Heart right ventricle (tissue), 16 donors: ENCODE measurements at regions not wholly inside any gene's neighbourhood (a gene's known extent, or its start where the extent isn't known, plus 50 kb on each side); places are given as distances from the start of the nearest gene placed in this dataset.
"Not testable (repeated sequence)": the region's sequence is repeated elsewhere in the genome, so short reads cannot be mapped to it uniquely, and the experiment has no call there.

ENCODE experiments used
- ATAC-seq, 8 donors: fragments of 200-7000 bp; cut with Tn5 transposase; one replicate each; pipeline ENCODE4 v1.9.1; 2020; ENCODE audit warnings: mild to moderate bottlenecking in 8 of 8, moderate library complexity in 8 of 8, moderate number of reproducible peaks in 1 of 8
- DNase-seq, 2 donors: peaks; one replicate each; pipeline ENCODE4 v3.0.0-alpha.2; 2020
- H3K27ac ChIP-seq, 10 donors: fragments of 200-600 bp; sonication (generic) in 2 of 10; one replicate each; pipeline versions ENCODE4 v1.5.0 to v1.8.0; 2020 to 2022; ENCODE audit warnings: mild to moderate bottlenecking in 3 of 10
- H3K27me3 ChIP-seq, 7 donors: fragments of 200-600 bp; one replicate each; pipeline ENCODE4 v1.8.0; 2021 to 2022; ENCODE audit warnings: mild to moderate bottlenecking in 2 of 7
- H3K36me3 ChIP-seq, 9 donors: fragments of 200-600 bp; sonication (generic) in 1 of 9; one replicate each; pipeline versions ENCODE4 v1.5.0 to v1.8.0; 2020 to 2022; ENCODE audit warnings: mild to moderate bottlenecking in 2 of 9
- H3K4me1 ChIP-seq, 9 donors: fragments of 200-600 bp; sonication (generic) in 1 of 9; one replicate each; pipeline versions ENCODE4 v1.5.0 to v1.8.0; 2020 to 2022; ENCODE audit warnings: mild to moderate bottlenecking in 4 of 9
- H3K4me3 ChIP-seq, 10 donors: fragments of 200-600 bp; sonication (generic) in 2 of 10; one replicate each; pipeline versions ENCODE4 v1.5.0 to v1.8.0; 2020 to 2022; ENCODE audit warnings: mild to moderate bottlenecking in 7 of 10, moderate library complexity in 2 of 10
- H3K9me3 ChIP-seq, 11 donors: fragments of 200-600 bp in 10 of 11; sonication (generic) in 2 of 11; one replicate each; pipeline versions ENCODE4 v1.5.0 to v1.8.0; 2013 to 2022; ENCODE audit warnings: mild to moderate bottlenecking in 2 of 11, control low read depth in 1 of 11, moderate library complexity in 1 of 11
- WGBS, 2 donors: extraction: QIAGEN DNeasy Blood & Tissue Kit; methylation state at CpG; one replicate each; pipeline ENCODE4 v1.1.7; 2013; ENCODE audit warnings: inconsistent platforms in 1 of 2; 5-methylcytosine and 5-hydroxymethylcytosine counted together
- intact Hi-C, 10 donors: fragments of 100-400 bp; cut with DNase I; formaldehyde crosslinking; loops; one replicate each; pipeline versions ENCODE4 v1.11.1 to v1.14.2; 2022
- TF ChIP-seq, protein P1 (sequence below), 9 donors: fragments of 200-600 bp; sonication (generic) in 2 of 9; IDR thresholded peaks; one replicate each; pipeline versions ENCODE4 v1.5.0 to v1.8.0; 2021 to 2022; ENCODE audit warnings: antibody characterized with exemption in 9 of 9, mild to moderate bottlenecking in 5 of 9, moderate library complexity in 1 of 9
- donor health status: Arrhythmogenic right ventricular cardiomyopathy.
- donor health status: ischemic (EF 13 %, LVEDD 7.1; RV severe dilation, severe dysfunction).
- donor health status: healthy with polysubstance abuse.
- donor health status: DM: no; HTN: yes; CAD: no.
- donor health status: DM: no; HTN: no; CAD: no.
- donor health status: ischemic (EF 25% LVEDD 6.9; RV normal size, moderate dysfunction).
- donor health status: ischemic (EF 25% LVEDD 5.7; RV mildly dilated, moderate dysfunction).
- donor health status: healthy.
- donor health status: DM: yes; HTN: yes; CAD: no.
- donor health status: Ischemic cardiomyopathy.
- donor health status: ischemic (EF 35%, LVEDD 5.7; RV mildly dilated, moderate dysfunction).
- donor health status: nonischemic (EF 11% LVEDD 7.7; RV severe dilation, severe dysfunction).
- donor health status: DM: yes; HTN: yes; CAD: no.
- donor health status: PGD.
- donor health status: ischemic (EF 29% LVEDD 5.4; RV normal size, mild dysfunction).
- donor health status: nonischemic (EF 23%, LVEDD 6.1; RV moderate dilation, normal function).

DNA sequence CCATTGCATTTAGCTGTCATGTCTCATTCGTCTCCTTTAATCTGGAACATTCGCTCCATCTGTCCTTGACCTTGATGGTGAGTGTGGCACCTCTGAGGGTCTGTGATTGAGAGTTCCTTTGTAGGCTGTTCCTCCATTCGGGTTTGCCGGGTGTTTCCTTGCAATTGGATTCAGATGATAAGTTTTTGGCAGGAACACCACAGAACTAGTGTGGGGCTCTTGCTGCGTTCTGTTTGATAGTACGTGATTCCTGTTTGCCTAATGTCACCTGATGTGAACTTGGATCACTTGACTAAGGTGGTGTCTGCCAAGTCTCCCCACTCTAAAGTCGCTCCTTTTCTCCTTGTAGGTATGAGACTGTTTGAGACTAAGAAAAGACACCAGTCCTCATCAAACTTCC is 109.7 kb upstream of the TMEM45B start:
- Histone ChIP-seq H3K4me1 (no peaks in the 10 kb centered on the region), H3K9me3 (no peaks in the 10 kb centered on the region), H3K4me3 (no peak overlapping the region), H3K27ac (no peak overlapping the region), H3K36me3 (no peaks in the 10 kb centered on the region), H3K27me3 (peaks cover 0 to 24% (median 6%) of the 10 kb centered on the region in 7 donors)
- intact Hi-C loops, result no loop called here
- TF ChIP-seq, protein P1, sequence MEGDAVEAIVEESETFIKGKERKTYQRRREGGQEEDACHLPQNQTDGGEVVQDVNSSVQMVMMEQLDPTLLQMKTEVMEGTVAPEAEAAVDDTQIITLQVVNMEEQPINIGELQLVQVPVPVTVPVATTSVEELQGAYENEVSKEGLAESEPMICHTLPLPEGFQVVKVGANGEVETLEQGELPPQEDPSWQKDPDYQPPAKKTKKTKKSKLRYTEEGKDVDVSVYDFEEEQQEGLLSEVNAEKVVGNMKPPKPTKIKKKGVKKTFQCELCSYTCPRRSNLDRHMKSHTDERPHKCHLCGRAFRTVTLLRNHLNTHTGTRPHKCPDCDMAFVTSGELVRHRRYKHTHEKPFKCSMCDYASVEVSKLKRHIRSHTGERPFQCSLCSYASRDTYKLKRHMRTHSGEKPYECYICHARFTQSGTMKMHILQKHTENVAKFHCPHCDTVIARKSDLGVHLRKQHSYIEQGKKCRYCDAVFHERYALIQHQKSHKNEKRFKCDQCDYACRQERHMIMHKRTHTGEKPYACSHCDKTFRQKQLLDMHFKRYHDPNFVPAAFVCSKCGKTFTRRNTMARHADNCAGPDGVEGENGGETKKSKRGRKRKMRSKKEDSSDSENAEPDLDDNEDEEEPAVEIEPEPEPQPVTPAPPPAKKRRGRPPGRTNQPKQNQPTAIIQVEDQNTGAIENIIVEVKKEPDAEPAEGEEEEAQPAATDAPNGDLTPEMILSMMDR (IDR thresholded peaks at IDR 0.05), result no peak
- WGBS, 2 donors, result 50 to 77% methylated on average over 7 of the region's 7 CpGs
- no peak for DNase-seq
- ATAC-seq, result no peak

- no peaks in the 10 kb centered on the region for H3K36me3 ChIP-seq
- intact Hi-C loops, result no loop called here
- TF ChIP-seq, protein P1 (IDR thresholded peaks at IDR 0.05), result no peak
- DNase-seq (no peak), ATAC-seq (no peak)
- WGBS, 2 donors, result 81 to 84% methylated on average over 15 of the region's 15 CpGs
- no peak overlapping the region for H3K27ac ChIP-seq
- no peaks in the 10 kb centered on the region for H3K9me3 ChIP-seq
- H3K27me3 ChIP-seq, result peaks cover 0 to 28% (median 6%) of the 10 kb centered on the region in 7 donors
- no peak overlapping the region for H3K4me3 ChIP-seq
- H3K4me1 ChIP-seq, result no peaks in the 10 kb centered on the region
Measured at GRCh38 chr11:129709801-129710398, 105.7 kb upstream of the TMEM45B start.

DNA sequence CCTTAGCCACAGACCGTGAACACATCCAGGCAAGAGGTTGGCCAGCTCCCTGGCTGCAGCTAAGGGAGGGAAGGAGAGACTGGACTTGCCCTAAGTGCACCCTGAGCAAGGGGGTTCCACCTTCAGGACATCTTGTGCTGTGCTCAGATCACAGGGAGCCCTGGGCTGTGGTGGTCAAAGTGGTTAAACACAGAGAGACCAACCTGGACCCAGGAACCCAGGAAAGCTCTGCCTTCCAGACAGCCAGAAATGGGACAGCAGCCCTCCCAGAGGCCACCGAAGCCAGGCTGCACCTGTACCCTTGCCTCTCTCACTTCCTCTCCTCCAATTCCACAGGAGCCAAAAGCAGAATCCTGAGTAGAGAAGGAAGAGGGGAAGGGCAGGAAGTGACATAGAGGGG is 105.2 kb upstream of the TMEM45B start:
- H3K36me3 ChIP-seq, result no peaks in the 10 kb centered on the region
- H3K27me3 ChIP-seq, result peaks cover 0 to 28% (median 6%) of the 10 kb centered on the region in 7 donors
- DNase-seq (no peak), ATAC-seq (no peak)
- TF ChIP-seq, protein P1 (IDR thresholded peaks at IDR 0.05), result no peak
- H3K9me3 ChIP-seq, result no peaks in the 10 kb centered on the region
- intact Hi-C loops, result no loop called here
- no peak overlapping the region for H3K4me3 ChIP-seq
- H3K27ac ChIP-seq, result no peak overlapping the region
- no peaks in the 10 kb centered on the region for H3K4me1 ChIP-seq
- WGBS, 2 donors, result 68 to 83% methylated on average over 2 of the region's 2 CpGs

DNA sequence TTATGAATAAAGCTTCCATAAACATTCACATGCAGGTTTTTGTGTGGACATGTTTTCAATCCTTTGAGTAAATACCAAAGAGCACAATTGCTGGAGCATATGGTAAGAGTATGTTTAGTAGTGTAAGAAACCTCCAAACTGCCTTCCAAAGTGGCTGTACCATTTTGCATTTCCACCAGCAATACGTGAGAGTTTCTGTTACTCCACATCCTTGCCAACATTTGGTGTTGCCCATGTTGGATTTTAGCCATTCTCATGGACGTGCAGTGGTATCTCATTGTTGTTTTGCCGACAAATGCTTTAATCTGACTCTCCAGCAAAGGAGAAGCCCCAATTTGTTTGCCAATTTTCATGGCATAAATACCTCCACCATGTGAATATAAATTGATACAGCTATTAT is 103.9 kb upstream of the TMEM45B start:
- intact Hi-C loops, result no loop called here
- 71 to 75% methylated on average over 3 of the region's 3 CpGs for WGBS, 2 donors

DNA sequence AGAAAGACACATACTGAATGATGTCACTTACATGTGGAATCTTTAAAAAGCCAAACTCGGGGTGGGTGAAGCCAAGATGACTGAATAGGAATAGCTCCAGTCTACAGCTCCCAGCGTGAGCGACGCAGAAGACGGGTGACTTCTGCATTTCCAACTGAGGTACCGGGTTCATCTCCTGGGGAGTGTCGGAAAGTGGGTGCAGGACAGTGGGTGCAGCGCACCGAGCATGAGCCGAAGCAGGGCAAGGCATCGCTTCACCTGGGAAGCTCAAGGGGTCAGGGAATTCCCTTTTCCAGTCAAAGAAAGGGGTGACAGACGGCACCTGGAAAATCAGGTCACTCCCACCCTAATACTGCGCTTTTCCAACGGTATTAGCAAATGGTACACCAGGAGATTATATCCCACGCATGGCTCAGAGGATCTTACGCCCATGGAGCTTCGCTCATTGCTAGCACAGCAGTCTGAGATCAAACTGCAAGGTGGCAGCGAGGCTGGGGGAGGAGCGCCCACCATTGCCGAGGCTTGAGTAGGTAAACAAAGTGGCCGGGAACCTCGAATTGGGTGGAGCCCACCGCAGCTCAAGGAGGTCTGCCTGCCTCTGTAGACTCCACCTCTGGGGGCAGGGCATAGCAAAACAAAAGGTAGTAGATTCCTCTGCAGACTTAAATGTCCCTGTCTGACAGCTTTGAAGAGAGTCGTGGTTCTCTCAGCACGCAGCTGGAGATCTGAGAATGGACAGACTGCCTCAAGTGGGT is 103.0 kb upstream of the TMEM45B start:
- H3K36me3 ChIP-seq, intact Hi-C loops, H3K4me3 ChIP-seq, H3K4me1 ChIP-seq, H3K27ac ChIP-seq, DNase-seq, H3K9me3 ChIP-seq, ATAC-seq: not testable (repeated sequence)
- WGBS, 2 donors, result 91 to 92% methylated on average over 25 of the region's 25 CpGs
- peaks cover 0 to 27% (median 6%) of the 10 kb centered on the region in 7 donors for H3K27me3 ChIP-seq

More for the DNA sequence above, 103.9 kb upstream of the TMEM45B start:
- Histone ChIP-seq H3K4me1 (no peaks in the 10 kb centered on the region), H3K27ac (no peak overlapping the region), H3K9me3 (no peaks in the 10 kb centered on the region), H3K36me3 (no peaks in the 10 kb centered on the region), H3K4me3 (no peak overlapping the region), H3K27me3 (peaks cover 0 to 28% (median 6%) of the 10 kb centered on the region in 7 donors)
- ATAC-seq (no peak), DNase-seq (no peak)
- TF ChIP-seq, protein P1 (IDR thresholded peaks at IDR 0.05), result no peak
